Skeletal muscle satellite cell (primary cell): ENCODE measurements at regions not wholly inside any gene's neighbourhood (a gene's known extent, or its start where the extent isn't known, plus 50 kb on each side); places are given as distances from the start of the nearest gene placed in this dataset.

Experiments used
- H3K27me3 ChIP-seq: 2 replicates; pipeline ENCODE4 v1.7.0; 2013; ENCODE audit warnings: low read length; ENCODE audit not compliant: control insufficient read depth, insufficient read depth
- H3K36me3 ChIP-seq: 2 replicates; pipeline ENCODE4 v1.7.0; 2013; ENCODE audit warnings: mild to moderate bottlenecking, control low read depth, low read length; ENCODE audit not compliant: insufficient read depth
- H3K4me1 ChIP-seq: 2 replicates; pipeline ENCODE4 v1.7.0; 2013; ENCODE audit warnings: low read length; ENCODE audit not compliant: control insufficient read depth, insufficient read depth
- H3K4me2 ChIP-seq: 2 replicates; pipeline ENCODE4 v1.7.0; 2013; ENCODE audit warnings: mild to moderate bottlenecking, low read length
- H3K4me3 ChIP-seq: 2 replicates; pipeline ENCODE4 v1.7.0; 2013; ENCODE audit warnings: low read length
- H3K9ac ChIP-seq: 2 replicates; pipeline ENCODE4 v1.7.0; 2013; ENCODE audit warnings: mild to moderate bottlenecking, low read depth, low read length, moderate library complexity
- H3K9me3 ChIP-seq: replicated peaks from 2 replicates; pipeline ENCODE4 v1.7.0; 2013; ENCODE audit warnings: mild to moderate bottlenecking, control low read depth, low read length

GRCh38 chr6:97656236-97656635 is 373.2 kb upstream of the MMS22L start:
- Histone ChIP-seq H3K9me3 (no peaks in the 10 kb centered on the region), H3K27me3 (peaks cover 3% of the 10 kb centered on the region), H3K4me1 (no peaks in the 10 kb centered on the region), H3K36me3 (no peaks in the 10 kb centered on the region), H3K4me2 (no peak overlapping the region), H3K4me3 (no peak overlapping the region), H3K9ac (no peak overlapping the region)

- Histone ChIP-seq H3K27me3 (peaks cover 3% of the 10 kb centered on the region), H3K4me1 (no peaks in the 10 kb centered on the region), H3K36me3 (no peaks in the 10 kb centered on the region)
Observed at GRCh38 chr6:97656706-97657350, 373.8 kb upstream of the MMS22L start.

GRCh38 chr6:97658090-97658489 is 375.1 kb upstream of the MMS22L start:
- H3K27me3 ChIP-seq, result peaks cover 3% of the 10 kb centered on the region
- no peaks in the 10 kb centered on the region for H3K36me3 ChIP-seq
- no peaks in the 10 kb centered on the region for H3K4me1 ChIP-seq
- H3K4me2 ChIP-seq, result no peak overlapping the region
- no peak overlapping the region for H3K9ac ChIP-seq
- no peaks in the 10 kb centered on the region for H3K9me3 ChIP-seq
- H3K4me3 ChIP-seq, result no peak overlapping the region

More at GRCh38 chr6:97656706-97657350, 373.8 kb upstream of the MMS22L start:
- Histone ChIP-seq H3K9ac (no peak overlapping the region), H3K4me3 (no peak overlapping the region), H3K9me3 (no peaks in the 10 kb centered on the region), H3K4me2 (no peak overlapping the region)

- H3K4me3 ChIP-seq, result no peak overlapping the region
- H3K36me3 ChIP-seq, result no peaks in the 10 kb centered on the region
- H3K9ac ChIP-seq, result no peak overlapping the region
- H3K4me1 ChIP-seq, result no peaks in the 10 kb centered on the region
- H3K9me3 ChIP-seq, result no peaks in the 10 kb centered on the region
- no peak overlapping the region for H3K4me2 ChIP-seq
- H3K27me3 ChIP-seq, result no peaks in the 10 kb centered on the region
Observed at GRCh38 chr6:97663252-97663651, 380.2 kb upstream of the MMS22L start.

- no peaks in the 10 kb centered on the region for H3K36me3 ChIP-seq
- H3K4me3 ChIP-seq, result no peak overlapping the region
- no peaks in the 10 kb centered on the region for H3K27me3 ChIP-seq
- H3K4me2 ChIP-seq, result no peak overlapping the region
- H3K9ac ChIP-seq, result no peak overlapping the region
- H3K9me3 ChIP-seq, result no peaks in the 10 kb centered on the region
- H3K4me1 ChIP-seq, result peaks cover 17% of the 10 kb centered on the region
Observed at GRCh38 chr6:97665446-97665845, 382.4 kb upstream of the MMS22L start.

GRCh38 chr6:97666889-97667288 is 383.9 kb upstream of the MMS22L start:
- H3K4me3 ChIP-seq, result no peak overlapping the region
- no peaks in the 10 kb centered on the region for H3K36me3 ChIP-seq

GRCh38 chr6:97668716-97669115 is 385.7 kb upstream of the MMS22L start:
- Histone ChIP-seq H3K4me2 (peak overlapping the region; percentile 86), H3K4me1 (peaks cover 29% of the 10 kb centered on the region), H3K4me3 (peak overlapping the region; percentile 69), H3K9ac (peak overlapping the region; percentile 59), H3K36me3 (no peaks in the 10 kb centered on the region), H3K9me3 (no peaks in the 10 kb centered on the region), H3K27me3 (no peaks in the 10 kb centered on the region)

More at GRCh38 chr6:97666889-97667288, 383.9 kb upstream of the MMS22L start:
- Histone ChIP-seq H3K9ac (no peak overlapping the region), H3K4me2 (no peak overlapping the region), H3K4me1 (peaks cover 25% of the 10 kb centered on the region), H3K9me3 (no peaks in the 10 kb centered on the region), H3K27me3 (no peaks in the 10 kb centered on the region)

GRCh38 chr6:97669191-97670031 is 386.4 kb upstream of the MMS22L start:
- Histone ChIP-seq H3K4me3 (peak overlapping the region; percentile 69), H3K4me2 (peak overlapping the region; percentile 86), H3K4me1 (peaks cover 29% of the 10 kb centered on the region), H3K9me3 (no peaks in the 10 kb centered on the region), H3K27me3 (no peaks in the 10 kb centered on the region), H3K9ac (peak overlapping the region; percentile 59), H3K36me3 (no peaks in the 10 kb centered on the region)

- Histone ChIP-seq H3K9ac (no peak overlapping the region), H3K27me3 (no peaks in the 10 kb centered on the region), H3K4me3 (no peak overlapping the region), H3K4me2 (no peak overlapping the region), H3K4me1 (peaks cover 22% of the 10 kb centered on the region), H3K36me3 (no peaks in the 10 kb centered on the region), H3K9me3 (no peaks in the 10 kb centered on the region)
Observed at GRCh38 chr6:97674802-97675201, 391.8 kb upstream of the MMS22L start.

- Histone ChIP-seq H3K27me3 (no peaks in the 10 kb centered on the region), H3K9ac (no peak overlapping the region), H3K4me3 (no peak overlapping the region), H3K4me2 (no peak overlapping the region), H3K4me1 (peaks cover 5% of the 10 kb centered on the region), H3K9me3 (no peaks in the 10 kb centered on the region), H3K36me3 (no peaks in the 10 kb centered on the region)
Observed at GRCh38 chr6:97677626-97678025, 394.6 kb upstream of the MMS22L start.

- H3K27me3 ChIP-seq, result no peaks in the 10 kb centered on the region
- no peak overlapping the region for H3K9ac ChIP-seq
Observed at GRCh38 chr6:97687916-97688315, 404.9 kb upstream of the MMS22L start.

More at GRCh38 chr6:97687916-97688315, 404.9 kb upstream of the MMS22L start:
- no peak overlapping the region for H3K4me2 ChIP-seq
- H3K4me1 ChIP-seq, result peaks cover 5% of the 10 kb centered on the region
- H3K36me3 ChIP-seq, result no peaks in the 10 kb centered on the region
- no peak overlapping the region for H3K4me3 ChIP-seq
- H3K9me3 ChIP-seq, result no peaks in the 10 kb centered on the region
